Ectodermal cell (in vitro differentiated cells): ENCODE measurements at regions not wholly inside any gene's neighbourhood (a gene's known extent, or its start where the extent isn't known, plus 50 kb on each side); places are given as distances from the start of the nearest gene placed in this dataset.

Source experiments
- H3K27ac ChIP-seq: 2 replicates; pipeline ENCODE4 v1.7.0; 2013; ENCODE audit warnings: mild to moderate bottlenecking, low read depth, low read length; ENCODE audit not compliant: insufficient read depth, poor library complexity, severe bottlenecking
- H3K27me3 ChIP-seq: 2 replicates; pipeline ENCODE4 v1.7.0; 2013; ENCODE audit warnings: mild to moderate bottlenecking, low read length; ENCODE audit not compliant: insufficient read depth, control insufficient read depth, poor library complexity, severe bottlenecking
- H3K36me3 ChIP-seq: one replicate; pipeline ENCODE4 v1.7.0; 2013; ENCODE audit warnings: low read length; ENCODE audit not compliant: control insufficient read depth, insufficient read depth
- H3K4me1 ChIP-seq: one replicate; pipeline ENCODE4 v1.7.0; 2013; ENCODE audit warnings: low read length; ENCODE audit not compliant: control insufficient read depth, insufficient read depth
- H3K4me3 ChIP-seq: 2 replicates; pipeline ENCODE4 v1.7.0; 2013; ENCODE audit warnings: low read depth, low read length, control low read depth; ENCODE audit not compliant: insufficient read depth
- H3K9me3 ChIP-seq: 2 replicates; pipeline ENCODE4 v1.7.0; 2013; ENCODE audit warnings: mild to moderate bottlenecking, low read length, moderate library complexity; ENCODE audit not compliant: control insufficient read depth
- WGBS, 2 experiments: methylation state at CpG; one replicate each; pipeline ENCODE4 v1.1.7; 2013; ENCODE audit warnings: missing lambda C conversion rate in 2 of 2; 5-methylcytosine and 5-hydroxymethylcytosine counted together

- Histone ChIP-seq H3K27me3 (no peaks in the 10 kb centered on the region), H3K27ac (no peak overlapping the region)
- 60 to 72% methylated on average over 2 of the region's 2 CpGs for WGBS, 2 experiments
Measured at GRCh38 chr4:74543983-74544382, 99.0 kb downstream of the AREG start.

GRCh38 chr4:74544655-74545361 lies 99.9 kb downstream of the AREG start:
- Histone ChIP-seq H3K9me3 (no peaks in the 10 kb centered on the region), H3K36me3 (no peaks in the 10 kb centered on the region), H3K27me3 (no peaks in the 10 kb centered on the region), H3K4me3 (no peak overlapping the region), H3K4me1 (peaks cover 8% of the 10 kb centered on the region), H3K27ac (no peak overlapping the region)
- 100% methylated on average over 1 of the region's 1 CpG for WGBS, 2 experiments

More at GRCh38 chr4:74543983-74544382, 99.0 kb downstream of the AREG start:
- H3K4me3 ChIP-seq = no peak overlapping the region
- peaks cover 8% of the 10 kb centered on the region for H3K4me1 ChIP-seq
- no peaks in the 10 kb centered on the region for H3K36me3 ChIP-seq
- no peaks in the 10 kb centered on the region for H3K9me3 ChIP-seq

GRCh38 chr4:74545448-74545847 lies 100.5 kb downstream of the AREG start:
- H3K27ac ChIP-seq = no peak overlapping the region
- no peaks in the 10 kb centered on the region for H3K27me3 ChIP-seq
- H3K9me3 ChIP-seq = no peaks in the 10 kb centered on the region
- H3K4me3 ChIP-seq = no peak overlapping the region
- H3K4me1 ChIP-seq = peaks cover 8% of the 10 kb centered on the region
- no peaks in the 10 kb centered on the region for H3K36me3 ChIP-seq

GRCh38 chr4:74546057-74546456 lies 101.1 kb downstream of the AREG start:
- WGBS, 2 experiments = 50 to 64% methylated on average over 2 of the region's 2 CpGs
- Histone ChIP-seq H3K4me1 (peaks cover 8% of the 10 kb centered on the region), H3K27ac (no peak overlapping the region), H3K9me3 (no peaks in the 10 kb centered on the region), H3K36me3 (no peaks in the 10 kb centered on the region), H3K4me3 (no peak overlapping the region), H3K27me3 (no peaks in the 10 kb centered on the region)

- Histone ChIP-seq H3K27ac (no peak overlapping the region), H3K4me3 (no peak overlapping the region), H3K36me3 (no peaks in the 10 kb centered on the region), H3K27me3 (no peaks in the 10 kb centered on the region), H3K4me1 (peaks cover 8% of the 10 kb centered on the region), H3K9me3 (no peaks in the 10 kb centered on the region)
Measured at GRCh38 chr4:74547042-74547441, 102.1 kb downstream of the AREG start.

GRCh38 chr4:74548561-74548960 lies 103.6 kb downstream of the AREG start:
- no peaks in the 10 kb centered on the region for H3K27me3 ChIP-seq
- no peak overlapping the region for H3K4me3 ChIP-seq
- no peaks in the 10 kb centered on the region for H3K9me3 ChIP-seq
- H3K4me1 ChIP-seq = peaks cover 8% of the 10 kb centered on the region
- H3K36me3 ChIP-seq = no peaks in the 10 kb centered on the region
- 97% methylated on average over 2 of the region's 2 CpGs for WGBS, 2 experiments
- H3K27ac ChIP-seq = no peak overlapping the region

GRCh38 chr4:74549936-74550335 lies 105.0 kb downstream of the AREG start:
- H3K4me1 ChIP-seq = peaks cover 8% of the 10 kb centered on the region
- H3K36me3 ChIP-seq = no peaks in the 10 kb centered on the region
- 90 to 95% methylated on average over 2 of the region's 2 CpGs for WGBS, 2 experiments
- no peaks in the 10 kb centered on the region for H3K27me3 ChIP-seq
- no peak overlapping the region for H3K4me3 ChIP-seq
- no peak overlapping the region for H3K27ac ChIP-seq
- no peaks in the 10 kb centered on the region for H3K9me3 ChIP-seq

- Histone ChIP-seq H3K4me3 (no peak overlapping the region), H3K27ac (no peak overlapping the region), H3K9me3 (no peaks in the 10 kb centered on the region), H3K27me3 (no peaks in the 10 kb centered on the region), H3K4me1 (no peaks in the 10 kb centered on the region), H3K36me3 (no peaks in the 10 kb centered on the region)
Measured at GRCh38 chr4:74555231-74555630, 110.3 kb downstream of the AREG start.

- WGBS, 2 experiments = 83 to 94% methylated on average over 1 of the region's 1 CpG
Measured at GRCh38 chr4:74555843-74556242, 110.9 kb downstream of the AREG start.

GRCh38 chr4:74559853-74560252 lies 114.9 kb downstream of the AREG start:
- 0% methylated on average over 1 of the region's 1 CpG for WGBS, 2 experiments
- no peak overlapping the region for H3K4me3 ChIP-seq
- H3K27me3 ChIP-seq = no peaks in the 10 kb centered on the region
- no peak overlapping the region for H3K27ac ChIP-seq
- H3K36me3 ChIP-seq = no peaks in the 10 kb centered on the region
- no peaks in the 10 kb centered on the region for H3K4me1 ChIP-seq
- no peaks in the 10 kb centered on the region for H3K9me3 ChIP-seq

More at GRCh38 chr4:74555843-74556242, 110.9 kb downstream of the AREG start:
- Histone ChIP-seq H3K36me3 (no peaks in the 10 kb centered on the region), H3K4me1 (no peaks in the 10 kb centered on the region), H3K9me3 (no peaks in the 10 kb centered on the region), H3K4me3 (no peak overlapping the region), H3K27me3 (no peaks in the 10 kb centered on the region), H3K27ac (no peak overlapping the region)

GRCh38 chr4:74567981-74568380 lies 123.0 kb downstream of the AREG start:
- no peaks in the 10 kb centered on the region for H3K9me3 ChIP-seq
- H3K27me3 ChIP-seq = no peaks in the 10 kb centered on the region
- H3K4me1 ChIP-seq = no peaks in the 10 kb centered on the region
- no peak overlapping the region for H3K27ac ChIP-seq
- WGBS, 2 experiments = 87 to 88% methylated on average over 1 to 4 of the region's 4 CpGs
- H3K4me3 ChIP-seq = no peak overlapping the region
- H3K36me3 ChIP-seq = no peaks in the 10 kb centered on the region
